SK-N-SH treated with all-trans-retinoic acid at 6 μM for 48 hours (cell line): ENCODE measurements at regions not wholly inside any gene's neighbourhood (a gene's known extent, or its start where the extent isn't known, plus 50 kb on each side); places are given as distances from the start of the nearest gene placed in this dataset.

Source experiments
- ATAC-seq: fragments of 200-7000 bp; cut with Tn5 transposase; 3 replicates; pipeline ENCODE4 v1.9.1; 2020; ENCODE audit warnings: mild to moderate bottlenecking, moderate library complexity
- ARNTL ChIP-seq: fragments of 450-650 bp; formaldehyde crosslinking; IDR thresholded peaks from 2 replicates; pipeline ENCODE4 v1.5.0; 2020; ENCODE audit warnings: low read depth, mild to moderate bottlenecking, moderate library complexity, borderline replicate concordance
- BACH2 ChIP-seq: fragments of 250-450 bp; sonication (Bioruptor Pico); IDR thresholded peaks from 2 replicates; pipeline ENCODE4 v1.9.0; 2021; ENCODE audit warnings: mild to moderate bottlenecking, borderline replicate concordance
- CSDC2 ChIP-seq: fragments of 250-450 bp; sonication (Bioruptor Pico); IDR thresholded peaks from 2 replicates; pipeline ENCODE4 v1.5.0; 2020; ENCODE audit warnings: mild to moderate bottlenecking, moderate library complexity
- ESRRG ChIP-seq: fragments of 250-450 bp; sonication (Bioruptor Pico); IDR thresholded peaks from 2 replicates; pipeline ENCODE4 v1.6.1; 2021; ENCODE audit warnings: mild to moderate bottlenecking
- GLIS3 ChIP-seq: fragments of 250-450 bp; sonication (Bioruptor Pico); IDR thresholded peaks from 2 replicates; pipeline ENCODE4 v1.5.0; 2020; ENCODE audit warnings: mild to moderate bottlenecking, moderate library complexity
- ISL1 ChIP-seq: fragments of 250-450 bp; sonication (Bioruptor Pico); IDR thresholded peaks from 2 replicates; pipeline ENCODE4 v2.1.2; 2022; ENCODE audit warnings: mild to moderate bottlenecking, moderate library complexity
- OSR1 ChIP-seq: fragments of 250-450 bp; sonication (Bioruptor Pico); IDR thresholded peaks from 2 replicates; pipeline ENCODE4 v1.8.0; 2022; ENCODE audit warnings: moderate library complexity, mild to moderate bottlenecking, inconsistent platforms
- PPARA ChIP-seq: fragments of 250-450 bp; sonication (Bioruptor Pico); IDR thresholded peaks from 2 replicates; pipeline ENCODE4 v1.5.0; 2020; ENCODE audit warnings: mild to moderate bottlenecking, borderline replicate concordance
- SNAI2 ChIP-seq: fragments of 250-450 bp; sonication (Bioruptor Pico); IDR thresholded peaks from 2 replicates; pipeline ENCODE4 v1.5.0; 2020; ENCODE audit warnings: mild to moderate bottlenecking, moderate library complexity
- TCF4 ChIP-seq: fragments of 250-450 bp; sonication (Bioruptor Pico); IDR thresholded peaks from 2 replicates; pipeline ENCODE4 v1.8.0; 2021; ENCODE audit warnings: mild to moderate bottlenecking, moderate library complexity, borderline replicate concordance
- TOX ChIP-seq: fragments of 250-450 bp; sonication (Bioruptor Pico); IDR thresholded peaks from 2 replicates; pipeline ENCODE4 v1.8.0; 2021; ENCODE audit warnings: mild to moderate bottlenecking, moderate library complexity, borderline replicate concordance
- ZC3H10 ChIP-seq: fragments of 250-450 bp; sonication (Bioruptor Pico); IDR thresholded peaks from 2 replicates; pipeline ENCODE4 v1.5.1; 2021; ENCODE audit warnings: mild to moderate bottlenecking, moderate library complexity
- ZFP3 ChIP-seq: fragments of 250-450 bp; sonication (Bioruptor Pico); IDR thresholded peaks from 2 replicates; pipeline ENCODE4 v1.5.0; 2020; ENCODE audit warnings: mild to moderate bottlenecking, moderate library complexity
- ZFP30 ChIP-seq: fragments of 450-650 bp; formaldehyde crosslinking; IDR thresholded peaks from 2 replicates; pipeline ENCODE4 v1.5.0; 2022; ENCODE audit warnings: mild to moderate bottlenecking, moderate library complexity
- ZNF565 ChIP-seq: fragments of 450-650 bp; formaldehyde crosslinking; conservative IDR thresholded peaks from 2 replicates; pipeline ENCODE4 v1.5.0; 2020; ENCODE audit warnings: low read depth, mild to moderate bottlenecking, moderate library complexity
- ZNF70 ChIP-seq: fragments of 450-650 bp; formaldehyde crosslinking; IDR thresholded peaks from 2 replicates; pipeline ENCODE4 v1.5.0; 2020; ENCODE audit warnings: mild to moderate bottlenecking, moderate library complexity
- ZNF8 ChIP-seq: fragments of 450-650 bp; formaldehyde crosslinking; IDR thresholded peaks from 2 replicates; pipeline ENCODE4 v1.5.0; 2020; ENCODE audit warnings: mild to moderate bottlenecking, moderate library complexity
- TF ChIP-seq, protein P1 (sequence below): fragments of 250-450 bp; sonication (Bioruptor Pico); IDR thresholded peaks from 2 replicates; pipeline ENCODE4 v1.8.0; 2021; ENCODE audit warnings: low read depth, mild to moderate bottlenecking, moderate library complexity, borderline replicate concordance
- TF ChIP-seq, protein P2 (sequence below): fragments of 250-450 bp; sonication (Bioruptor Pico); IDR thresholded peaks from 2 replicates; pipeline ENCODE4 v1.5.1; 2020; ENCODE audit warnings: low read depth, mild to moderate bottlenecking, moderate library complexity
- TF ChIP-seq, protein P3 (sequence below): fragments of 250-450 bp; sonication (Bioruptor Pico); IDR thresholded peaks from 2 replicates; pipeline ENCODE4 v1.5.1; 2021; ENCODE audit warnings: mild to moderate bottlenecking, moderate library complexity
- TF ChIP-seq, protein P4 (sequence below): fragments of 250-450 bp; sonication (Bioruptor Pico); IDR thresholded peaks from 2 replicates; pipeline ENCODE4 v1.8.0; 2020; ENCODE audit warnings: mild to moderate bottlenecking, moderate library complexity, borderline replicate concordance
- TF ChIP-seq, protein P5 (sequence below): fragments of 250-450 bp; sonication (Bioruptor Pico); IDR thresholded peaks from 2 replicates; pipeline ENCODE4 v1.5.0; 2020; ENCODE audit warnings: mild to moderate bottlenecking, moderate library complexity

DNA sequence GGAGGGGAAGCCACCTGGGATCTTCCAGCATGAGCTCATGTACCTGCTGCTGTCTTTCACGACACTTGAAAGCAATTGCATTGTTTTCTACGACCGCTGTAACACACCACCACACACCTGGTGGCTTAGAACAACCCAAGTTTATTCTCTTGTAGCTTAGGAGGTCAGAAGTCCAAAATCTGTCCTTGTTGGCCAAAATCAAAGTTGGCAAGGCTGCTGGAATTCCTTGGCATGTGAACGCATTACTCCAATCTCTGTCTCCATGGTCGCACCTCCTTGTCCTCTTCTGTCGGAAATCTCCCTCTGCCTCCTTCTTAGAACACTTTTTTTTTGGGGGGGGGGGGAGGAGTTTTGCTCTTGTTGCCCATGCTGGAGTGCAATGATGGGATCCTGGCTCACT is 305.7 kb downstream of the BAMBI start:
- no peak for ATAC-seq
- TF ChIP-seq ARNTL (CRISPR knock-in tag) (no peak), ZNF8 (CRISPR knock-in tag) (no peak), ISL1 (CRISPR knock-in tag) (no peak), ZC3H10 (CRISPR knock-in tag) (no peak), ZFP3 (CRISPR knock-in tag) (no peak), ZNF565 (CRISPR knock-in tag) (no peak), PPARA (no peak), ZNF70 (no peak), TOX (CRISPR knock-in tag) (no peak), ZFP30 (no peak), CSDC2 (no peak), TCF4 (CRISPR knock-in tag) (no peak), BACH2 (CRISPR knock-in tag) (no peak)
- TF ChIP-seq, protein P1, sequence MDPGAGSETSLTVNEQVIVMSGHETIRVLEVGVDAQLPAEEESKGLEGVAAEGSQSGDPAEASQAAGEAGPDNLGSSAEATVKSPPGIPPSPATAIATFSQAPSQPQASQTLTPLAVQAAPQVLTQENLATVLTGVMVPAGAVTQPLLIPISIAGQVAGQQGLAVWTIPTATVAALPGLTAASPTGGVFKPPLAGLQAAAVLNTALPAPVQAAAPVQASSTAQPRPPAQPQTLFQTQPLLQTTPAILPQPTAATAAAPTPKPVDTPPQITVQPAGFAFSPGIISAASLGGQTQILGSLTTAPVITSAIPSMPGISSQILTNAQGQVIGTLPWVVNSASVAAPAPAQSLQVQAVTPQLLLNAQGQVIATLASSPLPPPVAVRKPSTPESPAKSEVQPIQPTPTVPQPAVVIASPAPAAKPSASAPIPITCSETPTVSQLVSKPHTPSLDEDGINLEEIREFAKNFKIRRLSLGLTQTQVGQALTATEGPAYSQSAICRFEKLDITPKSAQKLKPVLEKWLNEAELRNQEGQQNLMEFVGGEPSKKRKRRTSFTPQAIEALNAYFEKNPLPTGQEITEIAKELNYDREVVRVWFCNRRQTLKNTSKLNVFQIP: no peak
- TF ChIP-seq, protein P2, sequence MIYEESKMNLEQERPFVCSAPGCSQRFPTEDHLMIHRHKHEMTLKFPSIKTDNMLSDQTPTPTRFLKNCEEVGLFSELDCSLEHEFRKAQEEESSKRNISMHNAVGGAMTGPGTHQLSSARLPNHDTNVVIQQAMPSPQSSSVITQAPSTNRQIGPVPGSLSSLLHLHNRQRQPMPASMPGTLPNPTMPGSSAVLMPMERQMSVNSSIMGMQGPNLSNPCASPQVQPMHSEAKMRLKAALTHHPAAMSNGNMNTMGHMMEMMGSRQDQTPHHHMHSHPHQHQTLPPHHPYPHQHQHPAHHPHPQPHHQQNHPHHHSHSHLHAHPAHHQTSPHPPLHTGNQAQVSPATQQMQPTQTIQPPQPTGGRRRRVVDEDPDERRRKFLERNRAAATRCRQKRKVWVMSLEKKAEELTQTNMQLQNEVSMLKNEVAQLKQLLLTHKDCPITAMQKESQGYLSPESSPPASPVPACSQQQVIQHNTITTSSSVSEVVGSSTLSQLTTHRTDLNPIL: no peak
- TF ChIP-seq, protein P3, sequence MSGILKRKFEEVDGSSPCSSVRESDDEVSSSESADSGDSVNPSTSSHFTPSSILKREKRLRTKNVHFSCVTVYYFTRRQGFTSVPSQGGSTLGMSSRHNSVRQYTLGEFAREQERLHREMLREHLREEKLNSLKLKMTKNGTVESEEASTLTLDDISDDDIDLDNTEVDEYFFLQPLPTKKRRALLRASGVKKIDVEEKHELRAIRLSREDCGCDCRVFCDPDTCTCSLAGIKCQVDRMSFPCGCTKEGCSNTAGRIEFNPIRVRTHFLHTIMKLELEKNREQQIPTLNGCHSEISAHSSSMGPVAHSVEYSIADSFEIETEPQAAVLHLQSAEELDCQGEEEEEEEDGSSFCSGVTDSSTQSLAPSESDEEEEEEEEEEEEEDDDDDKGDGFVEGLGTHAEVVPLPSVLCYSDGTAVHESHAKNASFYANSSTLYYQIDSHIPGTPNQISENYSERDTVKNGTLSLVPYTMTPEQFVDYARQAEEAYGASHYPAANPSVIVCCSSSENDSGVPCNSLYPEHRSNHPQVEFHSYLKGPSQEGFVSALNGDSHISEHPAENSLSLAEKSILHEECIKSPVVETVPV (CRISPR knock-in tag): no peak
- TF ChIP-seq, protein P4, sequence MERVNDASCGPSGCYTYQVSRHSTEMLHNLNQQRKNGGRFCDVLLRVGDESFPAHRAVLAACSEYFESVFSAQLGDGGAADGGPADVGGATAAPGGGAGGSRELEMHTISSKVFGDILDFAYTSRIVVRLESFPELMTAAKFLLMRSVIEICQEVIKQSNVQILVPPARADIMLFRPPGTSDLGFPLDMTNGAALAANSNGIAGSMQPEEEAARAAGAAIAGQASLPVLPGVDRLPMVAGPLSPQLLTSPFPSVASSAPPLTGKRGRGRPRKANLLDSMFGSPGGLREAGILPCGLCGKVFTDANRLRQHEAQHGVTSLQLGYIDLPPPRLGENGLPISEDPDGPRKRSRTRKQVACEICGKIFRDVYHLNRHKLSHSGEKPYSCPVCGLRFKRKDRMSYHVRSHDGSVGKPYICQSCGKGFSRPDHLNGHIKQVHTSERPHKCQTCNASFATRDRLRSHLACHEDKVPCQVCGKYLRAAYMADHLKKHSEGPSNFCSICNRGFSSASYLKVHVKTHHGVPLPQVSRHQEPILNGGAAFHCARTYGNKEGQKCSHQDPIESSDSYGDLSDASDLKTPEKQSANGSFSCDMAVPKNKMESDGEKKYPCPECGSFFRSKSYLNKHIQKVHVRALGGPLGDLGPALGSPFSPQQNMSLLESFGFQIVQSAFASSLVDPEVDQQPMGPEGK (CRISPR knock-in tag): no peak
- TF ChIP-seq, protein P5, sequence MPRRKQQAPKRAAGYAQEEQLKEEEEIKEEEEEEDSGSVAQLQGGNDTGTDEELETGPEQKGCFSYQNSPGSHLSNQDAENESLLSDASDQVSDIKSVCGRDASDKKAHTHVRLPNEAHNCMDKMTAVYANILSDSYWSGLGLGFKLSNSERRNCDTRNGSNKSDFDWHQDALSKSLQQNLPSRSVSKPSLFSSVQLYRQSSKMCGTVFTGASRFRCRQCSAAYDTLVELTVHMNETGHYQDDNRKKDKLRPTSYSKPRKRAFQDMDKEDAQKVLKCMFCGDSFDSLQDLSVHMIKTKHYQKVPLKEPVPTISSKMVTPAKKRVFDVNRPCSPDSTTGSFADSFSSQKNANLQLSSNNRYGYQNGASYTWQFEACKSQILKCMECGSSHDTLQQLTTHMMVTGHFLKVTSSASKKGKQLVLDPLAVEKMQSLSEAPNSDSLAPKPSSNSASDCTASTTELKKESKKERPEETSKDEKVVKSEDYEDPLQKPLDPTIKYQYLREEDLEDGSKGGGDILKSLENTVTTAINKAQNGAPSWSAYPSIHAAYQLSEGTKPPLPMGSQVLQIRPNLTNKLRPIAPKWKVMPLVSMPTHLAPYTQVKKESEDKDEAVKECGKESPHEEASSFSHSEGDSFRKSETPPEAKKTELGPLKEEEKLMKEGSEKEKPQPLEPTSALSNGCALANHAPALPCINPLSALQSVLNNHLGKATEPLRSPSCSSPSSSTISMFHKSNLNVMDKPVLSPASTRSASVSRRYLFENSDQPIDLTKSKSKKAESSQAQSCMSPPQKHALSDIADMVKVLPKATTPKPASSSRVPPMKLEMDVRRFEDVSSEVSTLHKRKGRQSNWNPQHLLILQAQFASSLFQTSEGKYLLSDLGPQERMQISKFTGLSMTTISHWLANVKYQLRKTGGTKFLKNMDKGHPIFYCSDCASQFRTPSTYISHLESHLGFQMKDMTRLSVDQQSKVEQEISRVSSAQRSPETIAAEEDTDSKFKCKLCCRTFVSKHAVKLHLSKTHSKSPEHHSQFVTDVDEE (CRISPR knock-in tag): no peak

DNA sequence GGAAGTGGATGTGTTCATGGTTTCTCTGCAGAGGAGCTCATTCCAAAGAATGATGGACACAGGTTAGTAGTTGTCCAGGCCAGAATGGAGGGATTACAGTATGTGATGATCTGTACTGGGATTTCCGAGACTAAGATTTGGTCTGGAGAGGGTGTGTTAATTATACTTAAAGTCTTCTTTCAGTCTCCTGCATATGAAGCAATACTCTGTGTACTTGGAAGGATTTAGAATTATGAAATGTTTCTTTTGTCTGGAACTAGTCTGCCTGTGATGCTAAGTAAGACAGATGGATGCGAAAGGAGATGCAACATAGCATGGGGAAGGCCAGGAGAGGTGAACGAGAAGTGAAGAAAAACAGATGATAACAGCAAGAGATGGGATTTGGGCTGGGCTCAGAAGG is 305.1 kb upstream of the LYZL1 start:
- TF ChIP-seq BACH2 (CRISPR knock-in tag) (no peak), ZNF565 (CRISPR knock-in tag) (no peak), CSDC2 (no peak), ZNF8 (CRISPR knock-in tag) (no peak), ESRRG (CRISPR knock-in tag) (no peak), TCF4 (CRISPR knock-in tag) (no peak), ZC3H10 (CRISPR knock-in tag) (no peak), PPARA (no peak), OSR1 (CRISPR knock-in tag) (no peak), ARNTL (CRISPR knock-in tag) (no peak), ZFP30 (no peak), GLIS3 (CRISPR knock-in tag) (no peak), SNAI2 (CRISPR knock-in tag) (no peak), TOX (CRISPR knock-in tag) (no peak)
- TF ChIP-seq, protein P4 (CRISPR knock-in tag): no peak
- TF ChIP-seq, protein P5 (CRISPR knock-in tag): no peak
- TF ChIP-seq, protein P3 (CRISPR knock-in tag): no peak
- TF ChIP-seq, all 23 proteins: peak for 0
- no peak for ATAC-seq
